ENCODE measurements at regions not wholly inside any gene's neighbourhood (a gene's known extent, or its start where the extent isn't known, plus 50 kb on each side); places are given as distances from the start of the nearest gene placed in this dataset.
A peak's percentile ranks its signal among the peaks of the same experiment; 100 is the strongest.

GRCh38 chr3:107959550-107960154 is 131.2 kb downstream of the CD47 start:
- no peak overlapping the region for H3K4me3 ChIP-seq (ENCODE audit: low read depth, low read length)
- H3K27me3 ChIP-seq (ENCODE audit: control insufficient read depth, insufficient read depth, low read length) = no peaks in the 10 kb centered on the region
- peak; percentile 63 for DNase-seq (ENCODE audit: low read depth)
- no peak for FAIRE-seq
- H3K36me3 ChIP-seq (ENCODE audit: control insufficient read depth, insufficient read depth, low read length) = no peaks in the 10 kb centered on the region
- no peak for TF ChIP-seq CTCF (IDR thresholded peaks at IDR 0.05; ENCODE audit: insufficient read depth, low read length, severe bottlenecking)

DNA sequence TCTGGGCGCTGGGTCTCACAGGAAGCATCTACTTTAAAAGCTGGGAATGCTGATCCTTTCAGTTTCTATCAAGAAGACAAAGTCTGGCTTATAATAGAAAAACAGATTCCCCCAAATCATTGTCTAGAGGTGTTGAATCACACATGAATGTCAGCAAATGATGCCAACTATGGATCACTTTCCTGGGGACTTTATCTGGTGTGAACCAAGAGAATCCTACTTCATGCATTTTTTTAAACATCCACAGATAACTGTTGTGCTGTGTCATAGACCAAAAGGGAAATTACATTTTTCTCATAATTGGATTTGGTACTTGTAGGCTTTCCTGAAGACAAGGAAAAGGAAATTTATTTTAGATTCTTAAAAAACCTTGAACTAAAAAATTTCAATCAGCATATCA is 132.7 kb downstream of the CD47 start:
- Histone ChIP-seq H3K4me3 (ENCODE audit: low read depth, low read length) (no peak overlapping the region), H3K36me3 (ENCODE audit: control insufficient read depth, insufficient read depth, low read length) (no peaks in the 10 kb centered on the region)
- FAIRE-seq = no peak

DNA sequence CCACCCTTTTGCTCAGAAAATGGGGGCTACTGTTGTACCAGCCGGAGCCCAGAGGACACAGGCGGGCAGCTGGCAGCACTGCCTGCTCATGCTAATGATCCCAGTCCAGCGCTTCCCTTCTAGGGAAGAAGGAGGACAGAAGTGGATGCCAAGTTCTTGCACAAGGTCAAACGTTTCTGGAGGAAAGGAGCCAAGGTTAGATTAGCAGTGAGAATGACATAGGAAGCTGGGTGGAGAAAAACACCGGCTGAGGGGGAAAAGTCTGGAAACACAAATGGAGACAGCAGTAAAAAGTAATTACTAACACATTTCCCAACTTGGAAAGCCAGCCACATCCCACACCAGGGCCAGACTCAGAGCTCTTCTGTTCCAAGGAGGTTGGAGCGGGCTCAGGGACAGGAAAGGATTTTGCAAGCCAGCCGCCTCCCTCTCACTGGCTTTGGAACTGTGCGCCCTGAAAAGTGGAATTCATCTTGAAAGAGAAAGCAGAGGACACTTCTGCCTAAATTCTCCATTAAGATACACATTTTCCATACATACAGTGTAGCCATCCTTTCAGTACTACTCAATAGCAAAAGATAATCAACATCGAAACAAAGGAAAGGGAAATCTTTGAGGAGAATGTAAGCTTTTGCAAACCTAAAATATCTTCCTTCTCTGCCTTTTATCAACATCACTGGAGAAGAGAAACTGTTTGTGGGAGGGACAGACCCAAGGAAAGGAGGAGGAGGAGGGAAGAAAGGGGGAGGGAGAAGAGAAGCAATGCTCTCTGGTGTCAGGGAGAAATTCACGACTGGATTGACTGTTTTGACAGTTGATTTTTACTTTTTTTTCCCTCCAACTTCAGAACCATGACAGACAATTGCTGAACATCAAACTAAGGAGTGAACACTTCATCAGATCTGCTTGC is 133.6 kb downstream of the CD47 start:
- H3K4me3 ChIP-seq (ENCODE audit: low read depth, low read length) = no peak overlapping the region
- TF ChIP-seq CTCF (IDR thresholded peaks at IDR 0.05; ENCODE audit: insufficient read depth, low read length, severe bottlenecking) = no peak
- H3K36me3 ChIP-seq (ENCODE audit: control insufficient read depth, insufficient read depth, low read length) = no peaks in the 10 kb centered on the region
- FAIRE-seq (no peak), DNase-seq (ENCODE audit: low read depth) (no peak)
- no peaks in the 10 kb centered on the region for H3K27me3 ChIP-seq (ENCODE audit: control insufficient read depth, insufficient read depth, low read length)

More for the DNA sequence above, 132.7 kb downstream of the CD47 start:
- H3K27me3 ChIP-seq (ENCODE audit: control insufficient read depth, insufficient read depth, low read length) = no peaks in the 10 kb centered on the region
- no peak for DNase-seq (ENCODE audit: low read depth)
- no peak for TF ChIP-seq CTCF (IDR thresholded peaks at IDR 0.05; ENCODE audit: insufficient read depth, low read length, severe bottlenecking)

GRCh38 chr3:107954845-107955244 is 136.0 kb downstream of the CD47 start:
- Histone ChIP-seq H3K4me3 (ENCODE audit: low read depth, low read length) (no peak overlapping the region), H3K27me3 (ENCODE audit: control insufficient read depth, insufficient read depth, low read length) (no peaks in the 10 kb centered on the region), H3K36me3 (ENCODE audit: control insufficient read depth, insufficient read depth, low read length) (no peaks in the 10 kb centered on the region)
- FAIRE-seq (no peak), DNase-seq (ENCODE audit: low read depth) (no peak)
- TF ChIP-seq CTCF (IDR thresholded peaks at IDR 0.05; ENCODE audit: insufficient read depth, low read length, severe bottlenecking) = no peak

- no peak overlapping the region for H3K4me3 ChIP-seq (ENCODE audit: low read depth, low read length)
- no peaks in the 10 kb centered on the region for H3K36me3 ChIP-seq (ENCODE audit: control insufficient read depth, insufficient read depth, low read length)
- H3K27me3 ChIP-seq (ENCODE audit: control insufficient read depth, insufficient read depth, low read length) = no peaks in the 10 kb centered on the region
- DNase-seq (ENCODE audit: low read depth) (no peak), FAIRE-seq (no peak)
- TF ChIP-seq CTCF (IDR thresholded peaks at IDR 0.05; ENCODE audit: insufficient read depth, low read length, severe bottlenecking) = no peak
Measured at GRCh38 chr3:107953722-107954121, 137.1 kb downstream of the CD47 start.

All from bronchial epithelial cell (primary cell).